Cardiac muscle cell (in vitro differentiated cells and primary cell): ENCODE measurements at regions not wholly inside any gene's neighbourhood (a gene's known extent, or its start where the extent isn't known, plus 50 kb on each side); places are given as distances from the start of the nearest gene placed in this dataset.
"Not testable (repeated sequence)": the region's sequence is repeated elsewhere in the genome, so short reads cannot be mapped to it uniquely, and the experiment has no call there.

Experiments used
- DNase-seq, 2 donors: peaks; one replicate each; pipeline versions ENCODE4 v3.0.0 to v3.0.0-alpha.2; 2010 to 2017; ENCODE audit warnings: low read depth in 1 of 2, low spot score in 1 of 2
- H3K27ac ChIP-seq: fragments of 200-600 bp; sonication (generic); 2 replicates; pipeline ENCODE4 v1.5.1; 2016
- H3K27me3 ChIP-seq: fragments of 200-600 bp; sonication (generic); 2 replicates; pipeline ENCODE4 v1.6.0; 2016; ENCODE audit warnings: control low read depth
- H3K36me3 ChIP-seq: fragments of 200-600 bp; sonication (generic); 2 replicates; pipeline ENCODE4 v1.5.1; 2016; ENCODE audit warnings: control low read depth
- H3K4me1 ChIP-seq: fragments of 200-600 bp; sonication (generic); 2 replicates; pipeline ENCODE4 v1.8.1; 2017; ENCODE audit warnings: low read depth, mild to moderate bottlenecking, mixed run types
- H3K4me3 ChIP-seq: fragments of 200-600 bp; sonication (generic); 2 replicates; pipeline ENCODE4 v1.5.1; 2016; ENCODE audit warnings: mild to moderate bottlenecking
- H3K9me3 ChIP-seq: fragments of 200-600 bp; sonication (generic); 2 replicates; pipeline ENCODE4 v1.5.1; 2017; ENCODE audit warnings: low read depth, mild to moderate bottlenecking, control low read depth
- CTCF ChIP-seq: IDR thresholded peaks from 2 replicates; pipeline ENCODE4 v1.5.1; 2012; ENCODE audit warnings: low read depth, mild to moderate bottlenecking, low read length

- Histone ChIP-seq H3K36me3 (no peaks in the 10 kb centered on the region), H3K9me3 (no peaks in the 10 kb centered on the region), H3K27me3 (peaks cover 27% of the 10 kb centered on the region), H3K4me3 (no peak overlapping the region), H3K27ac (no peak overlapping the region), H3K4me1 (no peaks in the 10 kb centered on the region)
- no peak for DNase-seq
- TF ChIP-seq CTCF: no peak
These were observed 119.0 kb upstream of the ATP2B1 start for GRCh38 chr12:89827592-89827991.

GRCh38 chr12:89826468-89826867 is 117.8 kb upstream of the ATP2B1 start:
- no peak overlapping the region for H3K4me3 ChIP-seq
- H3K27me3 ChIP-seq: peaks cover 16% of the 10 kb centered on the region
- no peak for DNase-seq
- no peak for TF ChIP-seq CTCF
- H3K27ac ChIP-seq: no peak overlapping the region
- no peaks in the 10 kb centered on the region for H3K9me3 ChIP-seq
- no peaks in the 10 kb centered on the region for H3K36me3 ChIP-seq
- no peaks in the 10 kb centered on the region for H3K4me1 ChIP-seq

GRCh38 chr12:89825591-89826449 is 117.2 kb upstream of the ATP2B1 start:
- H3K36me3 ChIP-seq: no peaks in the 10 kb centered on the region
- no peaks in the 10 kb centered on the region for H3K4me1 ChIP-seq
- no peak for TF ChIP-seq CTCF
- DNase-seq: peak in 1 of 2 donors; percentile 34
- no peak overlapping the region for H3K4me3 ChIP-seq
- H3K9me3 ChIP-seq: no peaks in the 10 kb centered on the region
- peaks cover 9% of the 10 kb centered on the region for H3K27me3 ChIP-seq
- H3K27ac ChIP-seq: no peak overlapping the region

- Histone ChIP-seq H3K27ac (no peak overlapping the region), H3K36me3 (no peaks in the 10 kb centered on the region), H3K27me3 (peaks cover 6% of the 10 kb centered on the region), H3K9me3 (no peaks in the 10 kb centered on the region), H3K4me3 (no peak overlapping the region), H3K4me1 (no peaks in the 10 kb centered on the region)
- DNase-seq: no peak
- no peak for TF ChIP-seq CTCF
These were observed 116.2 kb upstream of the ATP2B1 start for GRCh38 chr12:89824822-89825221.

- not testable (repeated sequence) for H3K27me3 ChIP-seq, DNase-seq, H3K9me3 ChIP-seq, H3K4me1 ChIP-seq, H3K27ac ChIP-seq, H3K36me3 ChIP-seq, H3K4me3 ChIP-seq
These were observed 114.4 kb upstream of the ATP2B1 start for GRCh38 chr12:89822992-89823391.

GRCh38 chr12:89821896-89822295 is 113.3 kb upstream of the ATP2B1 start:
- no peaks in the 10 kb centered on the region for H3K9me3 ChIP-seq
- peaks cover 9% of the 10 kb centered on the region for H3K4me1 ChIP-seq
- H3K27ac ChIP-seq: no peak overlapping the region
- H3K4me3 ChIP-seq: no peak overlapping the region
- peaks cover 6% of the 10 kb centered on the region for H3K27me3 ChIP-seq
- DNase-seq: no peak
- no peaks in the 10 kb centered on the region for H3K36me3 ChIP-seq
- TF ChIP-seq CTCF: no peak
